K562 (cell line): ENCODE measurements at regions not wholly inside any gene's neighbourhood (a gene's known extent, or its start where the extent isn't known, plus 50 kb on each side); places are given as distances from the start of the nearest gene placed in this dataset.

Experiments used
- ATAC-seq: fragments of 200-7000 bp; cut with Tn5 transposase; 3 replicates; pipeline ENCODE4 v1.9.1; 2020; ENCODE audit warnings: moderate library complexity
- BruUV-seq: library from RNA; stranded (reverse); fragments of 400-500 nt; replicated peaks from 2 replicates; lab custom pipeline; 2021; lab: Mats Ljungman, UMichigan
- CTCF ChIA-PET: fragments of 300-600 bp; formaldehyde crosslinking; extraction: SDS; loops from one replicate; lab custom pipeline; 2021; ENCODE audit warnings: low intra/inter-chr PET ratio; lab: Yijun Ruan, JAX
- POLR2A ChIA-PET: fragments of 300-600, 350-650 bp; sonication (Branson Sonifier 250); formaldehyde crosslinking; extraction: SDS; loops from one replicate; lab custom pipeline; 2021; ENCODE audit warnings: antibody characterized with exemption, inconsistent platforms; lab: Yijun Ruan, JAX
- DNase-seq, 4 experiments: peaks; one replicate each; pipeline versions ENCODE4 v3.0.0 to v3.0.0-alpha.2; 2011 to 2018; ENCODE audit warnings: low spot score in 3 of 4, mixed read lengths in 3 of 4; ENCODE audit errors: extremely low read depth in 1 of 4
- FAIRE-seq: peaks from 2 replicates; lab custom pipeline; 2011; peaks lifted over from hg19 to GRCh38; lab: Jason Lieb, UNC
- H2AFZ ChIP-seq: 2 replicates; pipeline ENCODE4 v1.6.0; 2011; ENCODE audit warnings: low read depth, low read length, control low read depth, inconsistent platforms
- H3K27ac ChIP-seq: fragments of 200-600 bp; 3 replicates; pipeline ENCODE4 v1.8.0; 2011; ENCODE audit warnings: low read depth, mild to moderate bottlenecking, control low read depth, inconsistent platforms, low read length, moderate library complexity, mixed read lengths; ENCODE audit errors: extremely low read depth
- H3K27me3 ChIP-seq, 2 experiments: fragments of 300-600 bp in 1 of 2; 2 replicates in 1 of 2; 3 replicates in 1 of 2; pipeline versions ENCODE4 v1.6.0 to v1.8.0; 2011; ENCODE audit warnings: inconsistent platforms in 2 of 2, low read length in 2 of 2, mild to moderate bottlenecking in 1 of 2, mixed read lengths in 1 of 2, moderate library complexity in 1 of 2; ENCODE audit not compliant: control insufficient read depth in 2 of 2, insufficient read depth in 2 of 2
- H3K36me3 ChIP-seq: fragments of 300-600 bp; 3 replicates; pipeline ENCODE4 v1.8.0; 2011; ENCODE audit warnings: mild to moderate bottlenecking, low read length, inconsistent platforms; ENCODE audit not compliant: control insufficient read depth, insufficient read depth
- H3K4me1 ChIP-seq, 2 experiments: fragments of 200-600 bp in 1 of 2; replicated peaks in 1 of 2; 2 replicates in 1 of 2; 3 replicates in 1 of 2; pipeline versions ENCODE4 v1.5.1 to v1.8.0; 2011; ENCODE audit warnings: inconsistent platforms in 2 of 2, low read length in 2 of 2, mild to moderate bottlenecking in 1 of 2, mixed read lengths in 1 of 2, moderate library complexity in 1 of 2; ENCODE audit not compliant: control insufficient read depth in 2 of 2, insufficient read depth in 2 of 2
- H3K4me2 ChIP-seq: 2 replicates; pipeline ENCODE4 v1.6.1; 2011; ENCODE audit warnings: low read length, control low read depth, inconsistent platforms, mixed read lengths; ENCODE audit not compliant: insufficient read depth
- H3K4me3 ChIP-seq: fragments of 200-600 bp; sonication (generic), shearing (Covaris generic); 2 replicates; pipeline ENCODE4 v1.5.1; 2016; ENCODE audit warnings: control low read depth, inconsistent platforms
- H3K79me2 ChIP-seq: fragments of 200-600 bp; 3 replicates; pipeline ENCODE4 v1.8.0; 2011; ENCODE audit warnings: low read length, inconsistent platforms; ENCODE audit not compliant: control insufficient read depth, insufficient read depth
- H3K9ac ChIP-seq, 2 experiments: 2 replicates each; pipeline versions ENCODE4 v1.6.0 to v1.6.1; 2011; ENCODE audit warnings: low read depth in 2 of 2, low read length in 2 of 2, control low read depth in 1 of 2, inconsistent platforms in 1 of 2, mild to moderate bottlenecking in 1 of 2, mixed read lengths in 1 of 2; ENCODE audit not compliant: insufficient read depth in 1 of 2
- H3K9me1 ChIP-seq: one replicate; pipeline ENCODE4 v1.6.0; 2011; ENCODE audit warnings: inconsistent platforms, mild to moderate bottlenecking, low read length, moderate library complexity; ENCODE audit not compliant: control insufficient read depth, insufficient read depth
- H3K9me3 ChIP-seq: replicated peaks from 2 replicates; pipeline ENCODE4 v1.5.1; 2011; ENCODE audit warnings: low read depth, low read length, inconsistent platforms; ENCODE audit not compliant: control insufficient read depth, insufficient read depth
- H4K20me1 ChIP-seq: replicated peaks from 2 replicates; pipeline ENCODE4 v1.6.1; 2011; ENCODE audit warnings: low read length, inconsistent platforms, mixed read lengths; ENCODE audit not compliant: control insufficient read depth, insufficient read depth
- BMI1 ChIP-seq: fragments of 150-350 bp; IDR thresholded peaks from 2 replicates; pipeline ENCODE4 v1.6.1; 2014; ENCODE audit warnings: low read length
- HCFC1 ChIP-seq: IDR thresholded peaks from 2 replicates; pipeline ENCODE4 v1.6.1; 2012; ENCODE audit warnings: low read depth, low read length, improper control_type of control experiment
- MEF2D ChIP-seq: conservative IDR thresholded peaks from 2 replicates; pipeline ENCODE4 v1.6.1; 2016; ENCODE audit warnings: low read depth, missing genetic modification characterization, missing compliant biosample characterization
- NR2F6 ChIP-seq: fragments of 450-650 bp; formaldehyde crosslinking; IDR thresholded peaks from 2 replicates; pipeline ENCODE4 v1.4.0; 2020; ENCODE audit warnings: mild to moderate bottlenecking
- OTX1 ChIP-seq: fragments of 450-650 bp; formaldehyde crosslinking; IDR thresholded peaks from 2 replicates; pipeline ENCODE4 v1.4.0; 2022; ENCODE audit warnings: mild to moderate bottlenecking
- PML ChIP-seq: IDR thresholded peaks from 2 replicates; pipeline ENCODE4 v1.6.1; 2012; ENCODE audit warnings: low read length, inconsistent platforms
- RBM15 ChIP-seq: fragments of 200-400 bp; formaldehyde crosslinking; IDR thresholded peaks from 2 replicates; pipeline ENCODE4 v1.6.1; 2018; ENCODE audit warnings: mild to moderate bottlenecking, low read length, moderate library complexity; ENCODE audit not compliant: insufficient read depth
- SP2 ChIP-seq: IDR thresholded peaks from 2 replicates; pipeline ENCODE4 v1.6.1; 2011; ENCODE audit warnings: mild to moderate bottlenecking, low read depth, low read length, moderate library complexity; ENCODE audit not compliant: poor library complexity, severe bottlenecking; ENCODE audit errors: extremely low read depth
- TFE3 ChIP-seq: fragments of 450-650 bp; formaldehyde crosslinking; IDR thresholded peaks from 2 replicates; pipeline ENCODE4 v1.4.0; 2020; ENCODE audit warnings: mild to moderate bottlenecking, mixed read lengths
- ZNF354B ChIP-seq: fragments of 250-450 bp; sonication (Bioruptor Pico); IDR thresholded peaks from 2 replicates; pipeline ENCODE4 v1.4.0; 2020
- WGBS: fragments of 100-300 bp; shearing (Covaris generic); methylation state at CpG from one replicate; pipeline ENCODE4 v1.1.6; 2016; ENCODE audit warnings: low coverage, mixed read lengths; ENCODE audit not compliant: insufficient coverage; ENCODE audit errors: missing lambda C conversion rate; 5-methylcytosine and 5-hydroxymethylcytosine counted together
- in situ Hi-C: fragments of 300-500 bp; cut with MboI; formaldehyde crosslinking; loops from 4 replicates; pipeline ENCODE4 v1.15.0; 2018; ENCODE audit warnings: inconsistent platforms, mixed read lengths
- intact Hi-C: fragments of 100-400 bp; cut with micrococcal nuclease; formaldehyde crosslinking; loops from 2 replicates; pipeline ENCODE4 v1.14.2; 2022
- TF ChIP-seq, protein P1 (sequence below): fragments of 450-650 bp; conservative IDR thresholded peaks from 2 replicates; pipeline ENCODE4 v1.6.1; 2016; ENCODE audit warnings: missing genetic modification characterization, low read depth, mild to moderate bottlenecking, missing compliant biosample characterization, moderate library complexity

DNA sequence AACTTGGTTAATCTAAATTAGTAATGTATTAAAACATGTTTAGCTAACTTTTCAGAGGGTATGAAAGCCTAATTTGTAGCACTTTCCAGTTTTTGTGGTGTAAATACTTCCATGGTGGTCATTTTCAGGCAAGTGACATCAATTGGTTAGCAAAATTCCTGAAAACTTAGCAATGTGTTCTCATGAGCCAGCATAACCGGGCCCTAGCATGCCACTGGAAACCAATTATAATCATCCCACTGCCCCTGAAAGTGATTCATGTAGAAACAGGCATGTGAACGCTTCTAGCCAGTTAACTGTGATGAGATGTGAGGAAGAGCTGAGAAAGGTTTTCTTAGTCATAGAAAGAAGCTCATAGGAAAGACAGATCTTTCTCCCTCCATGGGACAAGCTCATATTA lies 417.2 kb downstream of the TLR4 start:
- Histone ChIP-seq H3K4me2 (no peak overlapping the region), H3K4me1 (no peaks in the 10 kb centered on the region), H2AFZ (no peak overlapping the region), H3K27me3 (no peaks in the 10 kb centered on the region), H3K9me3 (no peaks in the 10 kb centered on the region), H3K9ac (no peak overlapping the region), H3K9me1 (no peaks in the 10 kb centered on the region), H3K36me3 (no peaks in the 10 kb centered on the region), H3K27ac (no peak overlapping the region), H3K4me3 (no peak overlapping the region), H3K79me2 (no peaks in the 10 kb centered on the region), H4K20me1 (no peaks in the 10 kb centered on the region)
- WGBS, result 0% methylated on average over 2 of the region's 2 CpGs
- TF ChIP-seq OTX1 (no peak), TFE3 (CRISPR knock-in tag) (no peak), MEF2D (tag) (no peak), PML (no peak), SP2 (no peak), ZNF354B (CRISPR knock-in tag) (no peak), NR2F6 (no peak), BMI1 (no peak), RBM15 (no peak), HCFC1 (no peak)
- TF ChIP-seq, protein P1, sequence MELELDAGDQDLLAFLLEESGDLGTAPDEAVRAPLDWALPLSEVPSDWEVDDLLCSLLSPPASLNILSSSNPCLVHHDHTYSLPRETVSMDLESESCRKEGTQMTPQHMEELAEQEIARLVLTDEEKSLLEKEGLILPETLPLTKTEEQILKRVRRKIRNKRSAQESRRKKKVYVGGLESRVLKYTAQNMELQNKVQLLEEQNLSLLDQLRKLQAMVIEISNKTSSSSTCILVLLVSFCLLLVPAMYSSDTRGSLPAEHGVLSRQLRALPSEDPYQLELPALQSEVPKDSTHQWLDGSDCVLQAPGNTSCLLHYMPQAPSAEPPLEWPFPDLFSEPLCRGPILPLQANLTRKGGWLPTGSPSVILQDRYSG (tag), result no peak
- ChIA-PET POLR2A (interaction anchor here (0.5 kb wide), 1 partner anchor 500 kb away, joined by 3 read pairs; no protein-coding TSS in a partner anchor), CTCF (no interaction called here)
- no peak for DNase-seq
- intact Hi-C loops, result no loop called here
- no TSS peak for BruUV-seq
- in situ Hi-C loops, result no loop called here
- no peak for ATAC-seq
- FAIRE-seq, result no peak
